SKM-1 treated with dmso at 0.1 percent for 144 hours (cell line): ENCODE measurements at regions not wholly inside any gene's neighbourhood (a gene's known extent, or its start where the extent isn't known, plus 50 kb on each side); places are given as distances from the start of the nearest gene placed in this dataset.
"Not testable (repeated sequence)": the region's sequence is repeated elsewhere in the genome, so short reads cannot be mapped to it uniquely, and the experiment has no call there.

ENCODE experiments used
- DNase-seq: peaks from one replicate; lab custom pipeline; 2025; ENCODE audit not compliant: unreplicated experiment; lab: John Stamatoyannopoulos, UW

GRCh38 chr7:13737563-13737962, 251.9 kb downstream of the ETV1 start:
- no peak for DNase-seq

- no peak for DNase-seq
Measured at GRCh38 chr7:13742126-13742525, 247.3 kb downstream of the ETV1 start.

- peak; percentile 8 for DNase-seq
Measured at GRCh38 chr7:13742811-13743210, 246.7 kb downstream of the ETV1 start.

- DNase-seq, result no peak
Measured at GRCh38 chr7:13743226-13743625, 246.2 kb downstream of the ETV1 start.

- DNase-seq, result no peak
Measured at GRCh38 chr7:13745530-13745929, 243.9 kb downstream of the ETV1 start.

- no peak for DNase-seq
Measured at GRCh38 chr7:13748998-13749397, 240.5 kb downstream of the ETV1 start.

GRCh38 chr7:13749636-13750035, 239.8 kb downstream of the ETV1 start:
- DNase-seq, result no peak

GRCh38 chr7:13751766-13752165, 237.7 kb downstream of the ETV1 start:
- DNase-seq, result no peak

- DNase-seq, result no peak
Measured at GRCh38 chr7:13757841-13758240, 231.6 kb downstream of the ETV1 start.

- DNase-seq, result not testable (repeated sequence)
Measured at GRCh38 chr7:13765853-13766252, 223.6 kb downstream of the ETV1 start.

GRCh38 chr7:13770305-13770704, 219.2 kb downstream of the ETV1 start:
- DNase-seq, result no peak

- no peak for DNase-seq
Measured at GRCh38 chr7:13774976-13775375, 214.5 kb downstream of the ETV1 start.

- no peak for DNase-seq
Measured at GRCh38 chr7:13777242-13777641, 212.2 kb downstream of the ETV1 start.

GRCh38 chr7:13778967-13779366, 210.5 kb downstream of the ETV1 start:
- DNase-seq, result no peak

- DNase-seq, result no peak
Measured at GRCh38 chr7:13790611-13791010, 198.9 kb downstream of the ETV1 start.

- DNase-seq, result no peak
Measured at GRCh38 chr7:13792208-13792607, 197.3 kb downstream of the ETV1 start.

- DNase-seq, result no peak
Measured at GRCh38 chr7:13793926-13794325, 195.5 kb downstream of the ETV1 start.

GRCh38 chr7:13794581-13794980, 194.9 kb downstream of the ETV1 start:
- no peak for DNase-seq

GRCh38 chr7:13797545-13797944, 191.9 kb downstream of the ETV1 start:
- DNase-seq, result no peak

GRCh38 chr7:13800694-13801448, 188.6 kb downstream of the ETV1 start:
- DNase-seq, result no peak

GRCh38 chr7:13801669-13802068, 187.8 kb downstream of the ETV1 start:
- DNase-seq, result no peak

- no peak for DNase-seq
Measured at GRCh38 chr7:13802651-13803050, 186.8 kb downstream of the ETV1 start.

- no peak for DNase-seq
Measured at GRCh38 chr7:13803134-13803533, 186.3 kb downstream of the ETV1 start.
